Activated CD4-positive, alpha-beta memory T cell treated with anti-CD3 and anti-CD28 coated beads for 36 hours (primary cell): ENCODE measurements at regions not wholly inside any gene's neighbourhood (a gene's known extent, or its start where the extent isn't known, plus 50 kb on each side); places are given as distances from the start of the nearest gene placed in this dataset.

ENCODE experiments used
- CTCF ChIA-PET: fragments of 350-600 bp; sonication (Branson Sonifier 250); formaldehyde crosslinking; loops from one replicate; lab custom pipeline; 2021; ENCODE audit warnings: antibody characterized with exemption, inconsistent platforms; lab: Charles Lee
- POLR2A ChIA-PET: fragments of 350-600 bp; sonication (Branson Sonifier 250); formaldehyde crosslinking; loops from one replicate; lab custom pipeline; 2021; ENCODE audit warnings: antibody characterized with exemption; lab: Charles Lee
- DNase-seq: peaks from one replicate; pipeline ENCODE4 v3.0.0-alpha.2; 2020
- H3K27ac Mint-ChIP-seq: one replicate; pipeline ENCODE4 v1.8.0; 2021; ENCODE audit warnings: mixed read lengths
- H3K27me3 Mint-ChIP-seq: one replicate; pipeline ENCODE4 v1.8.0; 2021; ENCODE audit warnings: mixed read lengths
- H3K36me3 Mint-ChIP-seq: one replicate; pipeline ENCODE4 v1.8.0; 2021; ENCODE audit warnings: mixed read lengths
- H3K4me1 Mint-ChIP-seq: one replicate; pipeline ENCODE4 v1.8.0; 2021; ENCODE audit warnings: low read depth, mixed read lengths
- H3K4me3 Mint-ChIP-seq: one replicate; pipeline ENCODE4 v1.8.0; 2021; ENCODE audit warnings: mild to moderate bottlenecking, mixed read lengths
- H3K9me3 Mint-ChIP-seq: one replicate; pipeline ENCODE4 v1.8.0; 2021; ENCODE audit warnings: mixed read lengths
- intact Hi-C: fragments of 100-400 bp; cut with micrococcal nuclease; formaldehyde crosslinking; loops from one replicate; pipeline ENCODE4 v1.15.1; 2023

GRCh38 chr2:8529706-8530277 lies 152.1 kb upstream of the ID2 start:
- intact Hi-C loops = no loop called here
- no peak overlapping the region for H3K27ac Mint-ChIP-seq
- H3K36me3 Mint-ChIP-seq = peaks cover 2% of the 10 kb centered on the region
- peaks cover 5% of the 10 kb centered on the region for H3K4me1 Mint-ChIP-seq
- ChIA-PET CTCF (interaction anchor here (1.0 to 1.6 kb wide), 2 partner anchors 8 to 163 kb away, joined by 3 to 4 read pairs; no protein-coding TSS in a partner anchor), POLR2A (no interaction called here)
- no peaks in the 10 kb centered on the region for H3K27me3 Mint-ChIP-seq
- H3K9me3 Mint-ChIP-seq = peaks cover 15% of the 10 kb centered on the region
- no peak for DNase-seq
- H3K4me3 Mint-ChIP-seq = no peak overlapping the region

- no peak for DNase-seq
- no peak overlapping the region for H3K4me3 Mint-ChIP-seq
- peaks cover 15% of the 10 kb centered on the region for H3K9me3 Mint-ChIP-seq
- peaks cover 2% of the 10 kb centered on the region for H3K36me3 Mint-ChIP-seq
- POLR2A ChIA-PET = no interaction called here
- no peak overlapping the region for H3K27ac Mint-ChIP-seq
- peaks cover 11% of the 10 kb centered on the region for H3K4me1 Mint-ChIP-seq
- intact Hi-C loops = no loop called here
- CTCF ChIA-PET = interaction anchor here (1.1 kb wide), 1 partner anchor 9 kb away, joined by 4 read pairs; no protein-coding TSS in a partner anchor
- H3K27me3 Mint-ChIP-seq = no peaks in the 10 kb centered on the region
Measured at GRCh38 chr2:8531481-8531880, 150.4 kb upstream of the ID2 start.

GRCh38 chr2:8532438-8532837 lies 149.4 kb upstream of the ID2 start:
- ChIA-PET CTCF (interaction anchor here (0.7 to 1.1 kb wide), 2 partner anchors 10 to 18 kb away, joined by 3 to 4 read pairs; no protein-coding TSS in a partner anchor), POLR2A (interaction anchor here (0.6 to 1.0 kb wide), 2 partner anchors 11 to 229 kb away, joined by 3 read pairs; no protein-coding TSS in a partner anchor)
- H3K4me3 Mint-ChIP-seq = no peak overlapping the region
- intact Hi-C loops = no loop called here
- peaks cover 15% of the 10 kb centered on the region for H3K9me3 Mint-ChIP-seq
- H3K4me1 Mint-ChIP-seq = peaks cover 18% of the 10 kb centered on the region
- no peaks in the 10 kb centered on the region for H3K27me3 Mint-ChIP-seq
- no peak overlapping the region for H3K27ac Mint-ChIP-seq
- DNase-seq = no peak
- peaks cover 2% of the 10 kb centered on the region for H3K36me3 Mint-ChIP-seq

- no peak overlapping the region for H3K4me3 Mint-ChIP-seq
- CTCF ChIA-PET = interaction anchor here (1.3 kb wide), 1 partner anchor 15 kb away, joined by 3 read pairs; no protein-coding TSS in a partner anchor
- H3K9me3 Mint-ChIP-seq = peaks cover 15% of the 10 kb centered on the region
- DNase-seq = no peak
- H3K27ac Mint-ChIP-seq = no peak overlapping the region
- H3K27me3 Mint-ChIP-seq = no peaks in the 10 kb centered on the region
- POLR2A ChIA-PET = no interaction called here
- peaks cover 22% of the 10 kb centered on the region for H3K4me1 Mint-ChIP-seq
- intact Hi-C loops = no loop called here
- H3K36me3 Mint-ChIP-seq = peaks cover 2% of the 10 kb centered on the region
Measured at GRCh38 chr2:8533923-8534322, 147.9 kb upstream of the ID2 start.

- POLR2A ChIA-PET = no interaction called here
- Mint-ChIP-seq H3K36me3 (peaks cover 2% of the 10 kb centered on the region), H3K27me3 (no peaks in the 10 kb centered on the region), H3K9me3 (peaks cover 15% of the 10 kb centered on the region), H3K4me1 (peaks cover 25% of the 10 kb centered on the region), H3K27ac (no peak overlapping the region), H3K4me3 (no peak overlapping the region)
- intact Hi-C loops = no loop called here
- CTCF ChIA-PET = no interaction called here
- DNase-seq = peak; percentile 5
Measured at GRCh38 chr2:8534386-8534728, 147.5 kb upstream of the ID2 start.

- H3K36me3 Mint-ChIP-seq = peaks cover 2% of the 10 kb centered on the region
- no peaks in the 10 kb centered on the region for H3K27me3 Mint-ChIP-seq
- peak; percentile 5 for DNase-seq
- ChIA-PET CTCF (no interaction called here), POLR2A (interaction anchor here (6.1 kb wide), 1 partner anchor 17 kb away, joined by 63 read pairs; no protein-coding TSS in a partner anchor)
- H3K4me3 Mint-ChIP-seq = no peak overlapping the region
- H3K9me3 Mint-ChIP-seq = peaks cover 15% of the 10 kb centered on the region
- peaks cover 30% of the 10 kb centered on the region for H3K4me1 Mint-ChIP-seq
- intact Hi-C loops = no loop called here
- H3K27ac Mint-ChIP-seq = no peak overlapping the region
Measured at GRCh38 chr2:8534729-8535468, 147.0 kb upstream of the ID2 start.

GRCh38 chr2:8535469-8535795 lies 146.4 kb upstream of the ID2 start:
- H3K9me3 Mint-ChIP-seq = peaks cover 15% of the 10 kb centered on the region
- intact Hi-C loops = no loop called here
- H3K27me3 Mint-ChIP-seq = no peaks in the 10 kb centered on the region
- no peak overlapping the region for H3K27ac Mint-ChIP-seq
- ChIA-PET CTCF (interaction anchor here (1.3 kb wide), 1 partner anchor 9 kb away, joined by 3 read pairs; no protein-coding TSS in a partner anchor), POLR2A (interaction anchor here (6.1 kb wide), 1 partner anchor 18 kb away, joined by 63 read pairs; no protein-coding TSS in a partner anchor)
- H3K4me3 Mint-ChIP-seq = no peak overlapping the region
- peaks cover 36% of the 10 kb centered on the region for H3K4me1 Mint-ChIP-seq
- H3K36me3 Mint-ChIP-seq = no peaks in the 10 kb centered on the region
- peak; percentile 8 for DNase-seq

GRCh38 chr2:8535821-8536685 lies 145.8 kb upstream of the ID2 start:
- Mint-ChIP-seq H3K27ac (peak overlapping the region; percentile 72), H3K9me3 (peaks cover 13% of the 10 kb centered on the region), H3K4me1 (peaks cover 42% of the 10 kb centered on the region), H3K27me3 (no peaks in the 10 kb centered on the region), H3K36me3 (no peaks in the 10 kb centered on the region), H3K4me3 (no peak overlapping the region)
- intact Hi-C loops = no loop called here
- ChIA-PET CTCF (interaction anchor here (1.3 to 2.2 kb wide), 3 partner anchors 9 to 19 kb away, joined by 3 to 5 read pairs (median 3); no protein-coding TSS in a partner anchor), POLR2A (interaction anchor here (0.7 to 6.1 kb wide), 4 partner anchors 19 to 146 kb away, joined by 3 to 63 read pairs (median 3); partner anchors contain the start of gene ID2)
- peak; percentile 46 for DNase-seq

- Mint-ChIP-seq H3K4me1 (peaks cover 51% of the 10 kb centered on the region), H3K4me3 (no peak overlapping the region), H3K27me3 (no peaks in the 10 kb centered on the region), H3K36me3 (peaks cover 2% of the 10 kb centered on the region), H3K27ac (peak overlapping the region; percentile 72), H3K9me3 (peaks cover 4% of the 10 kb centered on the region)
- ChIA-PET POLR2A (interaction anchor here (0.7 to 6.1 kb wide), 5 partner anchors 19 to 145 kb away, joined by 3 to 63 read pairs (median 3); partner anchors contain the start of gene ID2), CTCF (interaction anchor here (1.3 to 2.2 kb wide), 3 partner anchors 8 to 20 kb away, joined by 3 to 5 read pairs (median 3); no protein-coding TSS in a partner anchor)
- no peak for DNase-seq
- intact Hi-C loops = no loop called here
Measured at GRCh38 chr2:8536686-8537561, 144.9 kb upstream of the ID2 start.

GRCh38 chr2:8537562-8538155 lies 144.2 kb upstream of the ID2 start:
- POLR2A ChIA-PET = interaction anchor here (0.8 to 6.1 kb wide), 6 partner anchors 20 to 144 kb away, joined by 3 to 63 read pairs (median 3); partner anchors contain the start of gene ID2
- Mint-ChIP-seq H3K4me1 (peaks cover 58% of the 10 kb centered on the region), H3K27ac (peak overlapping the region; percentile 13), H3K27me3 (no peaks in the 10 kb centered on the region), H3K4me3 (no peak overlapping the region), H3K9me3 (no peaks in the 10 kb centered on the region), H3K36me3 (peaks cover 2% of the 10 kb centered on the region)
- DNase-seq = no peak
- intact Hi-C loops = no loop called here
- CTCF ChIA-PET = interaction anchor here (0.6 to 2.2 kb wide), 2 partner anchors 17 to 155 kb away, joined by 3 to 5 read pairs; no protein-coding TSS in a partner anchor
